ENCODE measurements at regions not wholly inside any gene's neighbourhood (a gene's known extent, or its start where the extent isn't known, plus 50 kb on each side); places are given as distances from the start of the nearest gene placed in this dataset.

GRCh38 chr5:115432691-115433090 is 111.9 kb downstream of the FEM1C start:
- DNase-seq (ENCODE audit: extremely low spot score), result no peak
- ChIA-PET POLR2A (no interaction called here), CTCF (no interaction called here)
- no peak for TF ChIP-seq FOXA1 (IDR thresholded peaks at IDR 0.05)
- no peak for TF ChIP-seq FOXK2 (IDR thresholded peaks at IDR 0.05)
- TF ChIP-seq NFRKB (IDR thresholded peaks at IDR 0.05), result no peak
- TF ChIP-seq CTBP1 (IDR thresholded peaks at IDR 0.05; ENCODE audit: borderline replicate concordance), result no peak
- no peak for TF ChIP-seq SP1 (IDR thresholded peaks at IDR 0.05)

GRCh38 chr5:115431116-115431515 is 113.5 kb downstream of the FEM1C start:
- no peak for TF ChIP-seq SP1 (IDR thresholded peaks at IDR 0.05)
- TF ChIP-seq FOXK2 (IDR thresholded peaks at IDR 0.05), result no peak
- no peak for TF ChIP-seq FOXM1 (IDR thresholded peaks at IDR 0.05; ENCODE audit: borderline replicate concordance)
- no peak for TF ChIP-seq BHLHE40 (IDR thresholded peaks at IDR 0.05; ENCODE audit: borderline replicate concordance)
- no peak for TF ChIP-seq CTBP1 (IDR thresholded peaks at IDR 0.05; ENCODE audit: borderline replicate concordance)
- TF ChIP-seq TARDBP (IDR thresholded peaks at IDR 0.05), result no peak
- no peak for TF ChIP-seq L3MBTL2 (conservative IDR thresholded peaks at IDR 0.05)
- no peak for TF ChIP-seq SUZ12 (IDR thresholded peaks at IDR 0.05)
- TF ChIP-seq ELF4 (IDR thresholded peaks at IDR 0.05), result no peak
- TF ChIP-seq LEF1 (IDR thresholded peaks at IDR 0.05; ENCODE audit: borderline replicate concordance), result no peak
- no peak for TF ChIP-seq NFRKB (IDR thresholded peaks at IDR 0.05)
- TF ChIP-seq ARNT (IDR thresholded peaks at IDR 0.05), result no peak
- TF ChIP-seq PKNOX1 (IDR thresholded peaks at IDR 0.05), result no peak
- TF ChIP-seq ZNF384 (IDR thresholded peaks at IDR 0.05), result no peak
- no peak for TF ChIP-seq HDGF (IDR thresholded peaks at IDR 0.05; ENCODE audit: borderline replicate concordance)
- no peak for TF ChIP-seq FOXA1 (IDR thresholded peaks at IDR 0.05)
- CTCF ChIA-PET, result no interaction called here
- DNase-seq (ENCODE audit: extremely low spot score), result no peak
- POLR2A ChIA-PET, result no interaction called here

GRCh38 chr5:115430374-115430773 is 114.2 kb downstream of the FEM1C start:
- CTCF ChIA-PET, result interaction anchor here (0.6 kb wide), 1 partner anchor 65 kb away, joined by 3 read pairs; no protein-coding TSS in a partner anchor
- no peak for DNase-seq (ENCODE audit: extremely low spot score)
- TF ChIP-seq FOXK2 (IDR thresholded peaks at IDR 0.05) (no peak), CTBP1 (IDR thresholded peaks at IDR 0.05; ENCODE audit: borderline replicate concordance) (no peak), NFRKB (IDR thresholded peaks at IDR 0.05) (no peak), TARDBP (IDR thresholded peaks at IDR 0.05) (no peak), FOXA1 (IDR thresholded peaks at IDR 0.05) (no peak), SUZ12 (IDR thresholded peaks at IDR 0.05) (no peak)
- POLR2A ChIA-PET, result no interaction called here

- ChIA-PET CTCF (interaction anchor here (0.6 kb wide), 1 partner anchor 120 kb away, joined by 4 read pairs; no protein-coding TSS in a partner anchor), POLR2A (no interaction called here)
- TF ChIP-seq ARNT (IDR thresholded peaks at IDR 0.05) (no peak), FOXK2 (IDR thresholded peaks at IDR 0.05) (no peak), PKNOX1 (IDR thresholded peaks at IDR 0.05) (no peak), CTBP1 (IDR thresholded peaks at IDR 0.05; ENCODE audit: borderline replicate concordance) (no peak)
- no peak for DNase-seq (ENCODE audit: extremely low spot score)
Observed at GRCh38 chr5:115429345-115429940, 115.1 kb downstream of the FEM1C start.

GRCh38 chr5:115428676-115429075 is 115.9 kb downstream of the FEM1C start:
- TF ChIP-seq NFRKB (IDR thresholded peaks at IDR 0.05), result no peak
- TF ChIP-seq FOXA1 (IDR thresholded peaks at IDR 0.05), result no peak
- TF ChIP-seq L3MBTL2 (conservative IDR thresholded peaks at IDR 0.05), result no peak
- no peak for TF ChIP-seq ELF4 (IDR thresholded peaks at IDR 0.05)
- no peak for TF ChIP-seq PKNOX1 (IDR thresholded peaks at IDR 0.05)
- no peak for TF ChIP-seq CTBP1 (IDR thresholded peaks at IDR 0.05; ENCODE audit: borderline replicate concordance)
- no peak for DNase-seq (ENCODE audit: extremely low spot score)
- ChIA-PET CTCF (interaction anchor here (0.6 kb wide), 1 partner anchor 119 kb away, joined by 4 read pairs; no protein-coding TSS in a partner anchor), POLR2A (no interaction called here)

- ChIA-PET POLR2A (no interaction called here), CTCF (no interaction called here)
- TF ChIP-seq TARDBP (IDR thresholded peaks at IDR 0.05) (no peak), ARNT (IDR thresholded peaks at IDR 0.05) (no peak), LEF1 (IDR thresholded peaks at IDR 0.05; ENCODE audit: borderline replicate concordance) (no peak), SP1 (IDR thresholded peaks at IDR 0.05) (no peak), FOXA1 (IDR thresholded peaks at IDR 0.05) (no peak), L3MBTL2 (conservative IDR thresholded peaks at IDR 0.05) (no peak), SUZ12 (IDR thresholded peaks at IDR 0.05) (no peak), BHLHE40 (IDR thresholded peaks at IDR 0.05; ENCODE audit: borderline replicate concordance) (no peak), CTBP1 (IDR thresholded peaks at IDR 0.05; ENCODE audit: borderline replicate concordance) (no peak), HDGF (IDR thresholded peaks at IDR 0.05; ENCODE audit: borderline replicate concordance) (no peak), ZNF384 (IDR thresholded peaks at IDR 0.05) (no peak), ELF4 (IDR thresholded peaks at IDR 0.05) (no peak), PKNOX1 (IDR thresholded peaks at IDR 0.05) (no peak), FOXM1 (IDR thresholded peaks at IDR 0.05; ENCODE audit: borderline replicate concordance) (no peak)
- no peak for DNase-seq (ENCODE audit: extremely low spot score)
Observed at GRCh38 chr5:115428248-115428647, 116.3 kb downstream of the FEM1C start.

Measured in HEK293T (cell line).